Liver (tissue), 3 donors: ENCODE measurements at regions not wholly inside any gene's neighbourhood (a gene's known extent, or its start where the extent isn't known, plus 50 kb on each side); places are given as distances from the start of the nearest gene placed in this dataset.

ENCODE experiments used
- RXRA ChIP-seq, 2 donors: IDR thresholded peaks; 2 replicates each; pipeline ENCODE4 v1.6.1; 2017 to 2018; ENCODE audit warnings: antibody characterized with exemption in 2 of 2, mild to moderate bottlenecking in 1 of 2
- SP1 ChIP-seq: IDR thresholded peaks from 2 replicates; pipeline ENCODE4 v1.6.1; 2018; ENCODE audit warnings: antibody characterized with exemption, mild to moderate bottlenecking
- TF ChIP-seq, protein P1 (sequence below): fragments of 150-350 bp; IDR thresholded peaks from 2 replicates; pipeline ENCODE4 v1.5.1; 2017; ENCODE audit warnings: improper control_type of control experiment, low read depth, low read length; ENCODE audit not compliant: missing input control
- donor health status: healthy.
- donor health status: healthy.

DNA sequence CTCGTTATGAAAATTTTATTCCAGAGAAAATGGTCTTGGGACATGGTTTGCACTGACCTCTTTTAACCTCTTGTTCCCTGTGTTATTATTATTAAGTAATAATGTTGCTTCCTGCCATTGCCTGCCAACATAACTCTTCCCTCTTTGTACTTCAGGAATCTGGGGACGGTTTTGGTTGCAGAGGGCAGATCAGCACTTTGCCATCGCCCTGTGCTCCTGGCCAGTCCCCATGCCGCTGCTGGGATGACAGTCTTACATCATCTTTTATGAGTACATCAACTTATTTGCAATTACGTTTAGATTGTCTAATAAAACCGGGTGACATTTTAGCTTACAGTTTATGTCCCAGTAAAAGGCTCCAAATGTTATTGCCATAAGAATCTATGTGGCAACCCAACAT lies 157.2 kb downstream of the CDH26 start:
- TF ChIP-seq, protein P1, sequence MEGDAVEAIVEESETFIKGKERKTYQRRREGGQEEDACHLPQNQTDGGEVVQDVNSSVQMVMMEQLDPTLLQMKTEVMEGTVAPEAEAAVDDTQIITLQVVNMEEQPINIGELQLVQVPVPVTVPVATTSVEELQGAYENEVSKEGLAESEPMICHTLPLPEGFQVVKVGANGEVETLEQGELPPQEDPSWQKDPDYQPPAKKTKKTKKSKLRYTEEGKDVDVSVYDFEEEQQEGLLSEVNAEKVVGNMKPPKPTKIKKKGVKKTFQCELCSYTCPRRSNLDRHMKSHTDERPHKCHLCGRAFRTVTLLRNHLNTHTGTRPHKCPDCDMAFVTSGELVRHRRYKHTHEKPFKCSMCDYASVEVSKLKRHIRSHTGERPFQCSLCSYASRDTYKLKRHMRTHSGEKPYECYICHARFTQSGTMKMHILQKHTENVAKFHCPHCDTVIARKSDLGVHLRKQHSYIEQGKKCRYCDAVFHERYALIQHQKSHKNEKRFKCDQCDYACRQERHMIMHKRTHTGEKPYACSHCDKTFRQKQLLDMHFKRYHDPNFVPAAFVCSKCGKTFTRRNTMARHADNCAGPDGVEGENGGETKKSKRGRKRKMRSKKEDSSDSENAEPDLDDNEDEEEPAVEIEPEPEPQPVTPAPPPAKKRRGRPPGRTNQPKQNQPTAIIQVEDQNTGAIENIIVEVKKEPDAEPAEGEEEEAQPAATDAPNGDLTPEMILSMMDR: no peak
- no peak for TF ChIP-seq RXRA (IDR thresholded peaks at IDR 0.05)
- no peak for TF ChIP-seq SP1
